HCT116 (cell line): ENCODE measurements at regions not wholly inside any gene's neighbourhood (a gene's known extent, or its start where the extent isn't known, plus 50 kb on each side); places are given as distances from the start of the nearest gene placed in this dataset.

Experiments used
- ATAC-seq: fragments of 200-7000 bp; cut with Tn5 transposase; 2 replicates; pipeline ENCODE4 v1.9.1; 2020; ENCODE audit warnings: mild to moderate bottlenecking, moderate library complexity
- BruUV-seq: library from RNA; stranded (reverse); fragments of 400-500 nt; replicated peaks from 2 replicates; lab custom pipeline; 2021; lab: Mats Ljungman, UMichigan
- CTCF ChIA-PET: fragments of 300-600 bp; sonication (Branson Sonifier 250); formaldehyde crosslinking; loops from one replicate; lab custom pipeline; 2021; ENCODE audit warnings: antibody characterized with exemption; lab: Charles Lee
- POLR2A ChIA-PET: fragments of 300-600, 350-600 bp; sonication (Branson Sonifier 250); formaldehyde crosslinking; loops from one replicate; lab custom pipeline; 2021; ENCODE audit warnings: antibody characterized with exemption; lab: Charles Lee
- RAD21 ChIA-PET, 2 experiments: fragments of 300-600 bp; sonication (Branson Sonifier 250); formaldehyde crosslinking; loops; one replicate each; lab custom pipeline; 2023; ENCODE audit warnings: low total read pairs in 2 of 2; ENCODE audit not compliant: uncharacterized antibody in 2 of 2, unreplicated experiment in 2 of 2, low non-redundant PET in 1 of 2; lab: Charles Lee
- DNase-seq: peaks from one replicate; pipeline ENCODE4 v3.0.0-alpha.2; 2010; ENCODE audit warnings: low read depth, low spot score
- H2AFZ ChIP-seq: fragments of 200-600 bp; shearing (Covaris generic), sonication (generic); 2 replicates; pipeline ENCODE4 v1.6.1; 2017; ENCODE audit warnings: low read depth, mixed run types, mixed read lengths, antibody characterized with exemption, low read length; ENCODE audit not compliant: poor library complexity, severe bottlenecking
- H3K27ac ChIP-seq: 2 replicates; pipeline ENCODE4 v1.5.1; 2012; ENCODE audit warnings: low read depth, low read length
- H3K27me3 ChIP-seq: fragments of 200-600 bp; sonication (generic); 2 replicates; pipeline ENCODE4 v1.6.1; 2016; ENCODE audit warnings: mixed run types, low read length, mixed read lengths; ENCODE audit not compliant: insufficient read depth
- H3K36me3 ChIP-seq, 2 experiments: fragments of 200-500 bp in 1 of 2; fragments of 200-600 bp in 1 of 2; sonication (Bioruptor generic) in 1 of 2; sonication (generic) in 1 of 2; 2 replicates each; pipeline versions ENCODE4 v1.5.1 to v1.6.1; 2014 to 2016; ENCODE audit warnings: low read length in 2 of 2, inconsistent platforms in 1 of 2, mixed read lengths in 1 of 2, mixed run types in 1 of 2; ENCODE audit not compliant: insufficient read depth in 2 of 2, control insufficient read depth in 1 of 2
- H3K4me1 ChIP-seq, 2 experiments: fragments of 200-600 bp in 1 of 2; sonication (generic) in 1 of 2; 2 replicates each; pipeline versions ENCODE4 v1.5.1 to v1.6.1; 2012 to 2017; ENCODE audit warnings: low read length in 2 of 2, inconsistent platforms in 1 of 2, mild to moderate bottlenecking in 1 of 2, mixed read lengths in 1 of 2, mixed run types in 1 of 2, moderate library complexity in 1 of 2; ENCODE audit not compliant: insufficient read depth in 2 of 2, control insufficient read depth in 1 of 2
- H3K4me2 ChIP-seq: fragments of 200-600 bp; sonication (generic); 2 replicates; pipeline ENCODE4 v1.6.1; 2017; ENCODE audit warnings: mixed run types, low read length, mixed read lengths
- H3K4me3 ChIP-seq, 2 experiments: fragments of 200-600 bp in 1 of 2; sonication (generic) in 1 of 2; replicated peaks in 1 of 2; 2 replicates each; pipeline ENCODE4 v1.5.1; 2011 to 2016; ENCODE audit warnings: low read length in 2 of 2, control low read depth in 1 of 2, low read depth in 1 of 2, mild to moderate bottlenecking in 1 of 2, mixed read lengths in 1 of 2, mixed run types in 1 of 2
- H3K79me2 ChIP-seq: fragments of 200-600 bp; sonication (generic); 2 replicates; pipeline ENCODE4 v1.6.1; 2017; ENCODE audit warnings: mild to moderate bottlenecking, mixed run types, low read length, moderate library complexity, mixed read lengths; ENCODE audit not compliant: insufficient read depth
- H3K9ac ChIP-seq: fragments of 200-600 bp; sonication (generic); 2 replicates; pipeline ENCODE4 v1.6.1; 2016; ENCODE audit warnings: low read length, mixed read lengths
- H3K9me2 ChIP-seq: fragments of 200-600 bp; sonication (generic), shearing (Covaris generic); 2 replicates; pipeline ENCODE4 v1.6.1; 2017; ENCODE audit warnings: mixed run types, mild to moderate bottlenecking, moderate library complexity; ENCODE audit not compliant: insufficient read depth
- H3K9me3 ChIP-seq, 2 experiments: fragments of 200-500 bp in 1 of 2; fragments of 200-600 bp in 1 of 2; sonication (Bioruptor generic) in 1 of 2; sonication (generic) in 1 of 2; 2 replicates each; pipeline ENCODE4 v1.6.1; 2014 to 2017; ENCODE audit warnings: low read length in 2 of 2, mixed read lengths in 2 of 2, inconsistent platforms in 1 of 2, low read depth in 1 of 2, mild to moderate bottlenecking in 1 of 2, mixed run types in 1 of 2, moderate library complexity in 1 of 2; ENCODE audit not compliant: control insufficient read depth in 1 of 2, insufficient read depth in 1 of 2
- H4K20me1 ChIP-seq: fragments of 200-600 bp; sonication (generic), shearing (Covaris generic); 2 replicates; pipeline ENCODE4 v1.6.1; 2017; ENCODE audit warnings: mixed run types, mild to moderate bottlenecking, moderate library complexity; ENCODE audit not compliant: insufficient read depth
- CBX3 ChIP-seq: IDR thresholded peaks from 2 replicates; pipeline ENCODE4 v1.6.1; 2012; ENCODE audit warnings: low read depth
- CEBPB ChIP-seq: IDR thresholded peaks from 2 replicates; pipeline ENCODE4 v1.6.1; 2012; ENCODE audit warnings: low read depth
- EGR1 ChIP-seq: IDR thresholded peaks from 2 replicates; pipeline ENCODE4 v1.6.1; 2012; ENCODE audit warnings: low read depth
- ELF1 ChIP-seq: IDR thresholded peaks from 2 replicates; pipeline ENCODE4 v1.6.1; 2012; ENCODE audit warnings: low read depth, borderline replicate concordance
- EZH2 ChIP-seq: fragments of 200-600 bp; sonication (generic); IDR thresholded peaks from 2 replicates; pipeline ENCODE4 v1.6.1; 2017; ENCODE audit warnings: antibody characterized with exemption, mixed run types
- FOSL1 ChIP-seq: IDR thresholded peaks from 2 replicates; pipeline ENCODE4 v1.6.1; 2012; ENCODE audit warnings: low read depth
- JUND ChIP-seq: IDR thresholded peaks from 2 replicates; pipeline ENCODE4 v1.6.1; 2012
- POLR2A ChIP-seq: IDR thresholded peaks from 2 replicates; pipeline ENCODE4 v1.7.0; 2011; ENCODE audit warnings: borderline replicate concordance; ENCODE audit not compliant: insufficient read depth, insufficient read length; ENCODE audit errors: extremely low read depth
- POLR2AphosphoS5 ChIP-seq: IDR thresholded peaks from 2 replicates; pipeline ENCODE4 v1.6.1; 2011; ENCODE audit warnings: mild to moderate bottlenecking, low read depth, low read length, moderate library complexity
- RAD21 ChIP-seq: IDR thresholded peaks from 2 replicates; pipeline ENCODE4 v1.6.1; 2012; ENCODE audit warnings: low read depth, mild to moderate bottlenecking
- SP1 ChIP-seq: IDR thresholded peaks from 2 replicates; pipeline ENCODE4 v1.6.1; 2012; ENCODE audit warnings: low read depth
- TCF7L2 ChIP-seq: IDR thresholded peaks from 2 replicates; pipeline ENCODE4 v1.7.0; 2011; ENCODE audit warnings: borderline replicate concordance, inconsistent platforms; ENCODE audit not compliant: insufficient read depth, insufficient read length; ENCODE audit errors: extremely low read depth
- YY1 ChIP-seq: IDR thresholded peaks from 2 replicates; pipeline ENCODE4 v1.6.1; 2011; ENCODE audit warnings: low read length, low read depth, moderate library complexity, mild to moderate bottlenecking; ENCODE audit not compliant: insufficient replicate concordance; ENCODE audit errors: extremely low read depth
- ZFX ChIP-seq: fragments of 450-650 bp; IDR thresholded peaks from 2 replicates; pipeline ENCODE4 v1.6.1; 2017
- ZNF274 ChIP-seq: fragments of 200-500 bp; sonication (Bioruptor generic); IDR thresholded peaks from 2 replicates; pipeline ENCODE4 v1.6.1; 2014; ENCODE audit warnings: mild to moderate bottlenecking, low read depth, low read length, inconsistent platforms
- intact Hi-C: fragments of 100-400 bp; cut with micrococcal nuclease; formaldehyde crosslinking; loops from 2 replicates; pipeline ENCODE4 v1.10.0; 2022
- TF ChIP-seq, protein P1 (sequence below): IDR thresholded peaks from 2 replicates; pipeline ENCODE4 v1.6.1; 2012
- TF ChIP-seq, protein P2 (sequence below), 3 experiments: fragments of 200-600 bp in 1 of 3; sonication (generic) in 1 of 3; IDR thresholded peaks in 2 of 3; conservative IDR thresholded peaks in 1 of 3; 2 replicates each; pipeline ENCODE4 v1.5.1; 2012 to 2017; ENCODE audit warnings: low read depth in 2 of 3, low read length in 2 of 3, antibody characterized with exemption in 1 of 3, borderline replicate concordance in 1 of 3, control low read depth in 1 of 3, mild to moderate bottlenecking in 1 of 3, mixed read lengths in 1 of 3, mixed run types in 1 of 3, moderate library complexity in 1 of 3; ENCODE audit not compliant: insufficient read depth in 1 of 3
- TF ChIP-seq, protein P3 (sequence below): IDR thresholded peaks from 2 replicates; pipeline ENCODE4 v1.6.1; 2012; ENCODE audit warnings: low read depth

DNA sequence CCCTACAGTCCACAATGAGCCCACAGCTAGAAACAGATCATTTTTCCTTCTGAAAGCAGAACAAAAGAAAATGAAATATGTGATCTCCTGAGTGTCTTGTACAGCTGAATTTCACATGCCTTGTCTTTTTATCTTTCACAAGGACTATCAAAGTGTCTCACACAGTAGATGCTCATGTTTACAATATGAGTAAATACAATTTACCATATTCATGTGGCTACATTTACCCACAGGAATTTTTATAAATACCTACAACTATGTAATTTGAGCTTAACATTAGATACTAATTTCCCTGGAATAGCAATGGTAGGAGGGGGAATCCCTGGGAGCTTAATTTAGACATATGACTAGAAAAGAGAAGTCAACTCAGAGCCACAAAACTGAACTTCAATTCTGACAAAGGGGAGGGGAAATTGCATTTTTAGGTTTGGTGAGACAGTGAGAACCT is 186.2 kb downstream of the MACC1 start:
- H3K9me3 ChIP-seq = no peaks in the 10 kb centered on the region
- peak overlapping the region; percentile 38 for H2AFZ ChIP-seq
- peak overlapping the region in 1 of 2 experiments; percentile 2; a peak in 1 of 4 replicates for H3K4me3 ChIP-seq
- no TSS peak for BruUV-seq
- ChIA-PET CTCF (no interaction called here), POLR2A (no interaction called here), RAD21 (no interaction called here)
- H3K4me2 ChIP-seq = peak overlapping the region; percentile 44
- intact Hi-C loops = no loop called here
- no peaks in the 10 kb centered on the region for H3K36me3 ChIP-seq
- no peaks in the 10 kb centered on the region for H3K27me3 ChIP-seq
- DNase-seq = peak; percentile 2
- no peaks in the 10 kb centered on the region for H3K79me2 ChIP-seq
- ATAC-seq = peak; percentile 72
- H3K4me1 ChIP-seq = peaks cover 13% of the 10 kb centered on the region in 2 experiments
- H4K20me1 ChIP-seq = no peaks in the 10 kb centered on the region
- TF ChIP-seq POLR2AphosphoS5 (no peak), EZH2 (no peak), EGR1 (no peak), CEBPB (no peak), ELF1 (no peak), SP1 (no peak), TCF7L2 (no peak), ZNF274 (no peak), JUND (no peak), POLR2A (no peak), CBX3 (no peak), ZFX (no peak), RAD21 (no peak), YY1 (no peak), FOSL1 (no peak)
- TF ChIP-seq, protein P1, sequence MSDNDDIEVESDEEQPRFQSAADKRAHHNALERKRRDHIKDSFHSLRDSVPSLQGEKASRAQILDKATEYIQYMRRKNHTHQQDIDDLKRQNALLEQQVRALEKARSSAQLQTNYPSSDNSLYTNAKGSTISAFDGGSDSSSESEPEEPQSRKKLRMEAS = no peak
- TF ChIP-seq, protein P2, sequence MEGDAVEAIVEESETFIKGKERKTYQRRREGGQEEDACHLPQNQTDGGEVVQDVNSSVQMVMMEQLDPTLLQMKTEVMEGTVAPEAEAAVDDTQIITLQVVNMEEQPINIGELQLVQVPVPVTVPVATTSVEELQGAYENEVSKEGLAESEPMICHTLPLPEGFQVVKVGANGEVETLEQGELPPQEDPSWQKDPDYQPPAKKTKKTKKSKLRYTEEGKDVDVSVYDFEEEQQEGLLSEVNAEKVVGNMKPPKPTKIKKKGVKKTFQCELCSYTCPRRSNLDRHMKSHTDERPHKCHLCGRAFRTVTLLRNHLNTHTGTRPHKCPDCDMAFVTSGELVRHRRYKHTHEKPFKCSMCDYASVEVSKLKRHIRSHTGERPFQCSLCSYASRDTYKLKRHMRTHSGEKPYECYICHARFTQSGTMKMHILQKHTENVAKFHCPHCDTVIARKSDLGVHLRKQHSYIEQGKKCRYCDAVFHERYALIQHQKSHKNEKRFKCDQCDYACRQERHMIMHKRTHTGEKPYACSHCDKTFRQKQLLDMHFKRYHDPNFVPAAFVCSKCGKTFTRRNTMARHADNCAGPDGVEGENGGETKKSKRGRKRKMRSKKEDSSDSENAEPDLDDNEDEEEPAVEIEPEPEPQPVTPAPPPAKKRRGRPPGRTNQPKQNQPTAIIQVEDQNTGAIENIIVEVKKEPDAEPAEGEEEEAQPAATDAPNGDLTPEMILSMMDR (IDR thresholded peaks at IDR 0.05 in 2 of 3, conservative IDR thresholded peaks at IDR 0.05 in 1 of 3; ENCODE audit: borderline replicate concordance in 1 of 3, insufficient read depth in 1 of 3, low read depth in 2 of 3, low read length in 2 of 3) = no peak
- TF ChIP-seq, protein P3, sequence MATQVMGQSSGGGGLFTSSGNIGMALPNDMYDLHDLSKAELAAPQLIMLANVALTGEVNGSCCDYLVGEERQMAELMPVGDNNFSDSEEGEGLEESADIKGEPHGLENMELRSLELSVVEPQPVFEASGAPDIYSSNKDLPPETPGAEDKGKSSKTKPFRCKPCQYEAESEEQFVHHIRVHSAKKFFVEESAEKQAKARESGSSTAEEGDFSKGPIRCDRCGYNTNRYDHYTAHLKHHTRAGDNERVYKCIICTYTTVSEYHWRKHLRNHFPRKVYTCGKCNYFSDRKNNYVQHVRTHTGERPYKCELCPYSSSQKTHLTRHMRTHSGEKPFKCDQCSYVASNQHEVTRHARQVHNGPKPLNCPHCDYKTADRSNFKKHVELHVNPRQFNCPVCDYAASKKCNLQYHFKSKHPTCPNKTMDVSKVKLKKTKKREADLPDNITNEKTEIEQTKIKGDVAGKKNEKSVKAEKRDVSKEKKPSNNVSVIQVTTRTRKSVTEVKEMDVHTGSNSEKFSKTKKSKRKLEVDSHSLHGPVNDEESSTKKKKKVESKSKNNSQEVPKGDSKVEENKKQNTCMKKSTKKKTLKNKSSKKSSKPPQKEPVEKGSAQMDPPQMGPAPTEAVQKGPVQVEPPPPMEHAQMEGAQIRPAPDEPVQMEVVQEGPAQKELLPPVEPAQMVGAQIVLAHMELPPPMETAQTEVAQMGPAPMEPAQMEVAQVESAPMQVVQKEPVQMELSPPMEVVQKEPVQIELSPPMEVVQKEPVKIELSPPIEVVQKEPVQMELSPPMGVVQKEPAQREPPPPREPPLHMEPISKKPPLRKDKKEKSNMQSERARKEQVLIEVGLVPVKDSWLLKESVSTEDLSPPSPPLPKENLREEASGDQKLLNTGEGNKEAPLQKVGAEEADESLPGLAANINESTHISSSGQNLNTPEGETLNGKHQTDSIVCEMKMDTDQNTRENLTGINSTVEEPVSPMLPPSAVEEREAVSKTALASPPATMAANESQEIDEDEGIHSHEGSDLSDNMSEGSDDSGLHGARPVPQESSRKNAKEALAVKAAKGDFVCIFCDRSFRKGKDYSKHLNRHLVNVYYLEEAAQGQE = no peak
- no peaks in the 10 kb centered on the region for H3K9me2 ChIP-seq
- H3K9ac ChIP-seq = no peak overlapping the region
- no peak overlapping the region for H3K27ac ChIP-seq
